ENCODE measurements at regions not wholly inside any gene's neighbourhood (a gene's known extent, or its start where the extent isn't known, plus 50 kb on each side); places are given as distances from the start of the nearest gene placed in this dataset.
"Not testable (repeated sequence)": the region's sequence is repeated elsewhere in the genome, so short reads cannot be mapped to it uniquely, and the experiment has no call there.

DNA sequence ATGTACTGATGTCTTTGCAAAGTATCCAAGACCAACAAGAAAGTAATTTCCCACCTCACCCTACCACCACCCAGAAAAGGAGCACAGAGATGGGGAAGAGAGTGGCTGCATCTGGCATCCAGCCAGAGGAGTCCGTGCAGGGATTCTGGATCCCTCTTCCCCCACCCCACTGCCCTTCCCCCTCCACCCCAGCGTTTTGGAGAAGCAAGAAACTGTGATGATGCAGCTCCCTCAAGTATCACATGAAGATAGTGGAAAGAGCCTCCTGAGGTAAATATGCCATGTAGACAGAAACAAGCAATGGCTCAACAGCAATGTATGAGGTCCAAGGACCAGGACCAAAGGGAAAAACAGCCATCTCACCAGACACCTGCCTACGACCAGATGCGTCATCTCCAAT is 153.8 kb downstream of the DEPDC1B start:
- no peak for DNase-seq

- no peak for DNase-seq
These were observed 154.4 kb downstream of the DEPDC1B start for GRCh38 chr5:60545551-60545950.

GRCh38 chr5:60544142-60544541 is 155.8 kb downstream of the DEPDC1B start:
- DNase-seq, result no peak

DNA sequence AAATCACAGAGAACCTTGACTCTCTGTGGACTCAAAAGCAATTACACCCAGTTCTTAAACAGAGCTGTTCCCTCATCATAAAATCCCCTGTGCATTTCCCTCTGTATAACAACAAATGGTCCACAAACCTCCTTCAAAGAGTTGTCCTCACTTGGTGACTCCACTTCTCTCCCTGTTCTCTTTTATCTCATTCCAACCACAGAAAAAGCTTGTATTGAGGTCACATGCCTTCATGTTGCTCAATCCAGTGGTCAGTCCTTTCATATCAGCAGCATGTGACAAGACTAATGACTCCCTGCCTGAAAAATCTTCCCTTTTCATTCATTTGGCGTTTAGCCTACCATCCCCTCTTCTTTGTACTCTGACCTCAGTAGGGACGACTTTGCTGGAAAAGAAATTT is 158.0 kb downstream of the DEPDC1B start:
- DNase-seq, result no peak

DNA sequence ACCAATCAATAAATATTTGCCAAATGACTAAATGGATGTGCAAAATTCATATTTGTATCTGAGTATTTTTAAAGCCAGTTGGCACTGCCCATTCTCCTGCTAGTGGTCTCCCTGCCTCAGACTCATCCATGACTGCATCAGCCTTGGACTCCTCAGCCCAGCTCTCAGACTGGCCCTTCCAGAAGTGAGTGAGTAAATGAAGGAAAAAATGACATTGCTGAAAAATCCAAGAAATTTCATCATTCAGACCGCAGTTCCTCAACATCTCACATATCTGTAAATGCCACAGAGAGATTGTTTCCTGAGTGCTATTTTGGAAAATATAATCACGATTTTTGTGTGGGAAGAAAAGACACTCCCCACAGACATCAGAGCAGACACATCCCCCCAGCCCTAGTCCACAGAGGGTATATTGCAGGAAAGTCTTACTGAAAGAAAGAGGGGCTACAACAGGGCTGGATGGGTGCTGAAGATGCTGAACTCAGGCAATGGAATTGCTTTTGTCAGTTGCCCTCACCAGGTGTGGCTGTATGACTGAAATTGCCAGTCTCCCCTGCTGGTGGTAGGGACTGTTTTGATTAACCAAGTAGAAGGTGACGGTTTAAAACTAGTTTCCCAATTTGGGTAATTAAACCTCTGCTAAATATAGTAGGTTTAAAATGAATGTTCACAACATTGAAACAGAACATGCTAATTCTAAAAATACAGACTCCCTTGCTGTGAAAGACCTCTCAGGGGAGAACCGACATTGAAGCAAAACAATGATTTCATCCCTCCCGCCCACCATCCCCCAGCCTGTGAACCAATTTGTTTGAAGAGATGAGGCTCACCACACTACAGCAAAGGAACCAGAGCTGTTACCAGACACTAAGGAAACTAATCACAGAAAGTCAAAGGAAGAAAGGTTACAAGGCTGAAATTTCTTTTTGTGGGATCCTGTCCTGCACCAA is 158.8 kb downstream of the DEPDC1B start:
- DNase-seq, result no peak

GRCh38 chr5:60538955-60539866 is 160.8 kb downstream of the DEPDC1B start:
- DNase-seq, result no peak

DNA sequence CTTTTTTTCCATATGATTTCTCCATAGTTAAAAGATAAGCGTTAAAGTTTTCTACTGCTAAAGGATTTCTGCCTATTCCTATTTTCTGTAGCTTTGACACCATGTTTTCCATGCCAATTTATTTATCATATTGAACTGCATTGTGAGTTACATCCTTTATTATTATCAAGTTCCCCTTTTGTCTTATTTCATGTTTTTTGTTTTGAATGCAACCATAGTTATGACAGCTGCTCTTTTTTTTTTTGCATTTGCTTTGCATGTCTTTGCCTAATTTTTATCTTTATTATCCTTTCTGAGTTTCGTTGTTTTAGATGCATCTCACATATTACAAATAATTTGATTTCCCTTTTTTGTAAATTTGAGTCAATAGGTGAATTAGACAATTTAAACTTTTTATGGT is 161.5 kb downstream of the DEPDC1B start:
- no peak for DNase-seq

DNA sequence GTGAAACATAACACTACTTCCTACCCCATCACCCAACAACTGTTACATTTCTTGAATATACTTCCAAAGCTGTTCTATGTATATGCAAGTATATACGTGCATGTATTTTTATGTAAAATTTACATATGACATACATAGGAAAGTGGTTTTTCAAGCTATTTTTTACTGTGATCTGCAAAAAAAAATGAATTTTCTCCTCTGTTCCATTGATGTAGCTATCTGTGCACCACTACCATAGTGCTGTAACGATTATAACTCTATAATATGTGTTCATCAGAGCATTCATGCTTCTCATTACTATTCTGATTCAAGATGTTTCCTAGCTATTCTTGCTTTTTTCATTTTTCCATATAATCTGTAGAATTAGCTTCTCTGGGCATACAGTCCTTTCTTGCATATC is 164.0 kb downstream of the DEPDC1B start:
- DNase-seq, result no peak

DNA sequence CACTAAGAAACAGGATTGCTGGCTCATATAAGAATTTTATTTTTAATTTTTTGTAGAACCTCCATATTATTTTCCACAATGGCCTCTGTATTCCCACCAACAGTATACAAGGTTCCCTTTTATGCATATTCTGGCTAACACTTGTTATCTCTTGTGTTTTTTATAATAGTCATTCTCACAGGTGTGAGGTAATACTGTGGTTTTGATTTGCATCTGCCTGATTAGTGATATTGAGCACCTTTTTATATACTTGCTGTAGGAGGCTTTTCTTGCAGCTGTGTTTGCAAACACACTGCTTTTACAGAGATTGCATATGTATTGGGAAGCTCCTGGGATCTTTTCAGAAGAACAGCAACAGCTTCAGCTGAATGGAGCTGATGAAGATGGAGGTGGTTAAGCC is 164.8 kb downstream of the DEPDC1B start:
- DNase-seq, result no peak

GRCh38 chr5:60533789-60534188 is 166.2 kb downstream of the DEPDC1B start:
- DNase-seq, result no peak

DNA sequence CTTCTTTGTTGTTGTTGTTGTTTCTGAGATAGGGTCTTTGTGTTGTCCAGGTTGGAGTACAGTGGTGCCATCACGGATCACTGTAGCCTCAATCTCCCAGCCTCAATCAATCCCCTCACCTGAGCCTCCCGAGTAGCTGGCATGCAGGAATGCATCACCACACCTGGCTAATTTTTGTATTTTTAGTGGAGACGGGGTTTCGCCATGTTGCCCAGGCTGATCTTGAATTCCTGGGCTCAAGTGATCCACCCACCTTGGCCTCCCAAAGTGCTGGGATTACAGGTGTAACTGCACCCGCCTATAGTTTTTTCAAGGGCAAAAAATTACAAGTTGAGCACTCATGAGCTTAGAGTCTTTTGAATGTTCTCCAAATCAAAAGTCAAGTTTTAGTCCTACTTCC is 167.2 kb downstream of the DEPDC1B start:
- DNase-seq, result not testable (repeated sequence)

DNA sequence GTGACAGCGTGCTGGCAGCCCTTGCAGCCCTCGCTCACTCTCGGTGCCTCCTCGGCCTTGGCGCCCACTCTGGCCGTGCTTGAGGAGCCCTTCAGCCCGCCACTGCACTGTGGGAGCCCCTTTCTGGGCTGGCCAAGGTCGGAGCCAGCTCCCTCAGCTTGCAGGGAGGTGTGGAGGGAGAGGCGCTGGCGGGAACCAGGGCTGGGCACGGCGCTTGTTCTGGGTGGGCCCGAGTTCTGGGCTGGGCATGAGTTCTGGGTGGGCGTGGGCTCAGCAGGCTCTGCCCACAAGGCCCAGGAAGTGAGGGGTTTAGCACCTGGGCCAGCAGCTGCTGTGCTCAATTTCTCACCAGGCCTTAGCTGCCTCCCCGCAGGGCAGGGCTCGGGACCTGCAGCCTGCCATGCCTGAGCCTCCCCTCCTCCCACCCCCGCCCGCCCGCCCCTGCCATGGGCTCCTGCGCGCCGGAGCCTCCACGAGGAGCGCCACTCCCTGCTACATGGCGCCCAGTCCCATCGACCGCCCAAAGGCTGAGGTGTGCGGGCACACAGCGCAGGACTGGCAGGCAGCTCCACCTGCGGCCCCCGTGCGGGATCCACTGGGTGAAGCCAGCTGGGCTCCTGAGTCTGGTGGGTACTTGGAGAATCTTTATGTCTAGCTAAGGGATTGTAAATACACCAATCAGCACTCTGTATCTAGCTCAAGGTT is 169.7 kb downstream of the DEPDC1B start:
- not testable (repeated sequence) for DNase-seq

- no peak for DNase-seq
These were observed 171.0 kb downstream of the DEPDC1B start for GRCh38 chr5:60529001-60529400.

DNA sequence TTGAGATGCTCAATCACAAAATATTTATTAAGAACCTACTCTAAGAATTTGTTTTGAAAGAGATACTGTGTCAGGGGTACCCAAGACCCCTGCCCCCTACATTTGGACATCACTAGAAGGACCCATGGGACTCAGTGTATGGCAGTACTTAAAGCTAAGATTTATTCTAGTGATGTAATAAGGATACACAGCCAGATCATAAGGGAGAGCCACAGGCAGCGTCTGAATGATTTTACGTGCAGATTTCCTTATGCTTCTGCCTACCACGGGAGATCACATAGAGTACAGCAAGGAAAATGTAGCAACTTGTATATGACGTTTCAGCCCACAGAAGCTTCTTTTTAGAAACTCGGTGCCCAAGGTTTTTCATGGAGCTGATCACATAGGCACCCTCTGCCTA is 172.9 kb downstream of the DEPDC1B start:
- DNase-seq, result no peak

GRCh38 chr5:60526336-60526875 is 173.6 kb downstream of the DEPDC1B start:
- no peak for DNase-seq

DNA sequence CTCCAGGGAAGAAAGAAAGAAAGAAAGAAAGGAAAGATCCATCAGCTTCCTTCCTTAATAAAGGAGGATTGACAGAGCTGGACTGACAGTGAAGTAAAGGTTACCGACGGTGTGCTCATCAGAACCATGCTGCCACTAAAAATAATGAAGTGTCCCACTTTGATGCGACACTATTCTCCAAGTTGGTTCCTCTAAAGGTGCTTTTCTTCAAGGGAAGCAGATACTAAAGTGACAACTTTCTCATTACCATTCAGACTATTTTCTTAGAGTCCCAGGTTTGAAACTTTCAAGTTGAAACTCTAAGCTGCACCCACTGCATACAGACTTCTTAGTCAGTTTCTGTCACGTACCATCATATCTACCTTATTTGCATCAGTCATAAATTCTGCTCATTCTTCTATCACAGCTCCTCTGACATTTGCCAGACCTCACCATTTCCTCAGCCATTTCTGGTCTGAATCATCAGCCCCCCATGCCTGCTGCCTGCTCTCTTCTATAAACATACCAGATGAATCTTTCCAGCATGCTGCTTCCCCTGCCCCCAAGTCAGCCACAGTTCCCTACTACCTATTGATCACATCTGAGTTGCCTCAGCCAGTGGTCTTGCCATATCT is 177.6 kb downstream of the DEPDC1B start:
- no peak for DNase-seq

DNA sequence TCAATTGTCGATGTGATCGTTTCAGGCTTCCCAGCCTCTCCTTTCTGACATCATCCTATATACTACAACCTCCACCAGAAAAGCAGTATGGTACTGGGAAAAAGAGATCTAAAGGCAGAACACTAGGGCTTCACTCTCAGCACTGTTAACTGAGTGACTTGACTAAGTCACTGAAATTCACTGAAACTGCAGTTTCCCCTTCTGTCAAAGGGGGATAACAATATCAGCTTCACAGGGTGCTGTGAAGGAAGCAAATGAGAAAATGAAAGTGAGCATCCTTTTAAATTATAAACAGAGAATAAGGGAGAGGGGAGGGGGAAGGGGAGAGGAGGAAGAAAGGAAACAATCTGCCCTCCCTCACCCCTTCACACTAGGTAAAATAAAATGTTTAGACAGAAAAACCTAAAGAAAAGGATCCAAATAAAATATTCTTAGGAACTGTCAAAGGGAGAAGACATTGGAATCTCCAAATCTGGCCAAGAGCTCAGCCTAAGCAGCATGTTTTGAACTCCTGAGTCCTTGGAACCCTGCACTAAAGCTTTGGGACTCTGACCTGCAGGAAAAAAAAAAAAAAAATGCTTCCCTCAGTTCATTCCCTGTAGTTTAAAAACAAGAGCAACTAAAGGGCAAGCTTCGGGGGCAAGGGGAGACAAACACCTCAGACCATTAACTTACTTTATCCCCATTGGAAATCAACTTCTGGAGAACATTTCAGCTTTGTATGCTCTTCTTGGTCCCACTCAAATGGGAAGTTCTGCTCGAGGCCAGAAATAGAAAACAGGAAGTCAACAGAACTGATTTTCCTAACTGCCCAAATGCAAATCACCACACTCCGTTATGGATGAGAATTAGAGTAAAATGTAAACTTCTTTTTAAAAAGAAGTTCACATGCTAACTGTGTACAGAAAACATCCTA is 178.3 kb downstream of the DEPDC1B start:
- no peak for DNase-seq

DNA sequence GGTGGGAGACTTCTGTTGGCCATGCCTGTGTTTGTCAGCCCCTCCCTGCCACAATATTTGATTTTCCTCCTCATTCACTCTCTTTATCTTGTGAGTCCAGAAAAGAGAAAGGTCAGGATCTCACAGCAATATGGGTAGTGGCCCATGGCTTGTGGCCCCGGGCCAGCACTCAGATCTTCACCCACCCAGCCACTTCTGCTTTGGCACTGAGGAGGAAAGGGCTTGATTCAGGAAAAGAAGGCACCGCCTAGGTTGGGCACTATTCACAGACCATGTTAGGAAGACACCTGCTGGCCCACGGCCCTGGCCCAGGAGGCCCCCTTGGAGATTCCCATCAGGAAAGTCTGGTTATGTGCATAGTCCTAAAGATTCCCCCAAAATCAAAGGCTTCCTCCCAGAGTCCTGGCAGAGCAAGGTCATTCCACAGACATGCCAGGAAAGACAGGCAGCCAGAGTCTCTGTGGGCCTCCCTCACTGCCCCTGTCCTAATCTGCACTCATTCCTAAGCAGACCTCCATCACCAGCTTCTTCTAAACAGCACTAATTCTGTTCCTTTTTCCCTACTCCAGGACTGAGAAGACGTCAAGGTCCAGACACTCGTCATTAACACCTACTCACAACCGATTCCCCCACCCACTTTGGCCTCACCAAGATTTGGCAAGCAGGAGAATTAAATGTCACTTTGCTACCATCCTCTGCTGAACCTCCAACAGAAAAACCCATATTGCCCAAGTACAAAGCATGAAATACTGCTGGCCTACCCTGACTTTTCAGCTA is 179.3 kb downstream of the DEPDC1B start:
- no peak for DNase-seq

DNA sequence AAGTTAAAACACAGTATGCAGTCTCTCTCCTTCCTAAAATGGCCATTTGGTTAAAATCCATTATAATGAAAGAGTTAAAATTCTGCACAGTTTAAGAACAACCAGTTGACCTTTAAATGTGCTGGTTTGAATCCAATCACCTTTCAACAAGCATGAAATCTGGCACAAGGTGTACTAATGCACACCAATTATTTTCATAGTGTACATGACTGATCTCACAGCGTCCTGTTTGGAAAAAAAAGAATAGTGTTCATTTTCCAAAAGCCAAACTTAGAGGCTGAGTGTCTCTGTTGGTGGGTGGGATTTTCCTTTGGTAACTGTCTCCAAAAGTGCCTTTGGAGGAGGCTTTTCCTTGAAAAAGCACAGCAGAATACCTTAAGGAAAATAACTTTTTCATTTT is 180.6 kb downstream of the DEPDC1B start:
- DNase-seq, result no peak

GRCh38 chr5:60517850-60518249 is 182.1 kb downstream of the DEPDC1B start:
- no peak for DNase-seq
